SK-N-SH treated with all-trans-retinoic acid at 6 μM for 48 hours (cell line): ENCODE measurements at regions not wholly inside any gene's neighbourhood (a gene's known extent, or its start where the extent isn't known, plus 50 kb on each side); places are given as distances from the start of the nearest gene placed in this dataset.

Source experiments
- GLIS3 ChIP-seq: fragments of 250-450 bp; sonication (Bioruptor Pico); IDR thresholded peaks from 2 replicates; pipeline ENCODE4 v1.5.0; 2020; ENCODE audit warnings: mild to moderate bottlenecking, moderate library complexity
- OSR1 ChIP-seq: fragments of 250-450 bp; sonication (Bioruptor Pico); IDR thresholded peaks from 2 replicates; pipeline ENCODE4 v1.8.0; 2022; ENCODE audit warnings: moderate library complexity, mild to moderate bottlenecking, inconsistent platforms
- ZFP3 ChIP-seq: fragments of 250-450 bp; sonication (Bioruptor Pico); IDR thresholded peaks from 2 replicates; pipeline ENCODE4 v1.5.0; 2020; ENCODE audit warnings: mild to moderate bottlenecking, moderate library complexity
- ZFP30 ChIP-seq: fragments of 450-650 bp; formaldehyde crosslinking; IDR thresholded peaks from 2 replicates; pipeline ENCODE4 v1.5.0; 2022; ENCODE audit warnings: mild to moderate bottlenecking, moderate library complexity
- TF ChIP-seq, protein P1 (sequence below): fragments of 250-450 bp; sonication (Bioruptor Pico); IDR thresholded peaks from 2 replicates; pipeline ENCODE4 v1.8.0; 2020; ENCODE audit warnings: mild to moderate bottlenecking, moderate library complexity, borderline replicate concordance
- TF ChIP-seq, protein P2 (sequence below): fragments of 250-450 bp; sonication (Bioruptor Pico); IDR thresholded peaks from 2 replicates; pipeline ENCODE4 v1.8.0; 2021; ENCODE audit warnings: low read depth, mild to moderate bottlenecking, moderate library complexity, borderline replicate concordance

- TF ChIP-seq, protein P1, sequence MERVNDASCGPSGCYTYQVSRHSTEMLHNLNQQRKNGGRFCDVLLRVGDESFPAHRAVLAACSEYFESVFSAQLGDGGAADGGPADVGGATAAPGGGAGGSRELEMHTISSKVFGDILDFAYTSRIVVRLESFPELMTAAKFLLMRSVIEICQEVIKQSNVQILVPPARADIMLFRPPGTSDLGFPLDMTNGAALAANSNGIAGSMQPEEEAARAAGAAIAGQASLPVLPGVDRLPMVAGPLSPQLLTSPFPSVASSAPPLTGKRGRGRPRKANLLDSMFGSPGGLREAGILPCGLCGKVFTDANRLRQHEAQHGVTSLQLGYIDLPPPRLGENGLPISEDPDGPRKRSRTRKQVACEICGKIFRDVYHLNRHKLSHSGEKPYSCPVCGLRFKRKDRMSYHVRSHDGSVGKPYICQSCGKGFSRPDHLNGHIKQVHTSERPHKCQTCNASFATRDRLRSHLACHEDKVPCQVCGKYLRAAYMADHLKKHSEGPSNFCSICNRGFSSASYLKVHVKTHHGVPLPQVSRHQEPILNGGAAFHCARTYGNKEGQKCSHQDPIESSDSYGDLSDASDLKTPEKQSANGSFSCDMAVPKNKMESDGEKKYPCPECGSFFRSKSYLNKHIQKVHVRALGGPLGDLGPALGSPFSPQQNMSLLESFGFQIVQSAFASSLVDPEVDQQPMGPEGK (CRISPR knock-in tag): no peak
- TF ChIP-seq OSR1 (CRISPR knock-in tag): no peak
- no peak for TF ChIP-seq ZFP3 (CRISPR knock-in tag)
- no peak for TF ChIP-seq ZFP30
- TF ChIP-seq GLIS3: no peak
- TF ChIP-seq, protein P2, sequence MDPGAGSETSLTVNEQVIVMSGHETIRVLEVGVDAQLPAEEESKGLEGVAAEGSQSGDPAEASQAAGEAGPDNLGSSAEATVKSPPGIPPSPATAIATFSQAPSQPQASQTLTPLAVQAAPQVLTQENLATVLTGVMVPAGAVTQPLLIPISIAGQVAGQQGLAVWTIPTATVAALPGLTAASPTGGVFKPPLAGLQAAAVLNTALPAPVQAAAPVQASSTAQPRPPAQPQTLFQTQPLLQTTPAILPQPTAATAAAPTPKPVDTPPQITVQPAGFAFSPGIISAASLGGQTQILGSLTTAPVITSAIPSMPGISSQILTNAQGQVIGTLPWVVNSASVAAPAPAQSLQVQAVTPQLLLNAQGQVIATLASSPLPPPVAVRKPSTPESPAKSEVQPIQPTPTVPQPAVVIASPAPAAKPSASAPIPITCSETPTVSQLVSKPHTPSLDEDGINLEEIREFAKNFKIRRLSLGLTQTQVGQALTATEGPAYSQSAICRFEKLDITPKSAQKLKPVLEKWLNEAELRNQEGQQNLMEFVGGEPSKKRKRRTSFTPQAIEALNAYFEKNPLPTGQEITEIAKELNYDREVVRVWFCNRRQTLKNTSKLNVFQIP (CRISPR knock-in tag): no peak
These were observed 488.7 kb upstream of the TYRP1 start for GRCh38 chr9:12204512-12204911.
